ENCODE measurements at regions not wholly inside any gene's neighbourhood (a gene's known extent, or its start where the extent isn't known, plus 50 kb on each side); places are given as distances from the start of the nearest gene placed in this dataset.
"Not testable (repeated sequence)": the region's sequence is repeated elsewhere in the genome, so short reads cannot be mapped to it uniquely, and the experiment has no call there.

DNA sequence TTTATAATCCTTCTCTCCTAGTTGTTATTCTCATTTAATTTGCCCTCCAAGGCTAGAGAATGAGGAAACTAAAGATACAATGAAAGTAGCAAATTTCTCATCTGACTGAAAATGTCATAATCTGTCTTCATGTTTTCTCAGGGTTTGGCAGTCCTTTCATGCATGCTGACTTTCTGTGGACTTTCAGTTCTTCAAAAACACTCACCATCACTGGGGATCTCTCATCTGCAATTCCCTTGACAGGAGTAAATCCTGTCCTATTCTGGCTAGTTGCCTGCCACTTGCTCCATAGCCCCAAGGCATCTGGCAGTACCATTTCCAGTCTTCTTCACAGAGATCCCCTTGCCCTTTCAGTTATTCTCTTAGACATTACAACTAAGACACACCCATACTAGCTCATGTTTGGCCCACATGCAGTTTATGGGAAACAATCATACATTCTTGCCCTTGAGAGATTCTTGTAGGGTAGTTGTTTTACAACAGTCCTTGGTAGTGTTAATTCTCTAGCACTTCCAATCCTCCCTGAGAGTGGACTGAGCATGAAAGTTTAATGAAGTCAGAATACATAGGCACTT, 449.7 kb upstream of the KLHL4 start:
- no peak for DNase-seq (ENCODE audit: low spot score)
- in situ Hi-C loops (cut with HindIII; ENCODE audit: low sequenced_read_pairs), result no loop called here

DNA sequence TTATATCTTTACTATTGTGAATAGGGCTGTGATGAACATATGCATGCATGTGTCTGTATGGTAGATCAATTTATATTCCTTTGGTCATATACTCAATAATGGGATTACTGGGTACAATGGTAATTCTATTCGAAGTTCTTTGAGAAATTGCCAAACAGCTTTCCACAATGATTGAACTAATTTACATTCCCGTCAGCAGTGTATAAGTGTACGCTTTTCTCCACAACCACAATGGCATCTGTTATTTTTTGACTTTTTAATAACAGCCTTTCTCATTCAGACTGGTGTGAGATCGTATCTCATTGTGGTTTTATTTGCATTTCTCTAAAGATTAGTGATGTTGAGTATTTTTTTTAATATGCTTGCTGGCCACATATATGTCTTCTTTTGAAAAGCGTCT, 439.4 kb upstream of the KLHL4 start:
- in situ Hi-C loops (cut with HindIII; ENCODE audit: low sequenced_read_pairs), result no loop called here
- DNase-seq (ENCODE audit: low spot score), result no peak

DNA sequence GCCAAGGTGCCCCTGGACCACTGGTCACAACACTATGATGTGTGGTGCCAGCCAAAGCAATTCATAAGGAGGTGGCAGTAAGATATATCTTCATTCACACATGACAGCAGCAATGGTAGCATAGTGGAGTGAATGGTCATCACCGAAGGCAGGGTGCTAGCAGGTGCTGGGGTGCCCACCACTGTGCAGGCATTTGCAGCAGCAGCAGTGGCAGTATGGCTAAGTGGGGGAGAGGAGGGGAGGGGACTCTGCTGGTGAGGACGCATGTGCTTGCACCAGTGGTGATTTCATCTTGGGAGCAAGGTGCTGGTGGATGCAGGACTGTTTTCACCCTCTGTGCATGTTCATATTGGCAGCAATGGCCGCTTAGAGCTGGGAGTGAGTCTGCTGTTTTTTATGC, 419.1 kb upstream of the KLHL4 start:
- in situ Hi-C loops (cut with HindIII; ENCODE audit: low sequenced_read_pairs), result no loop called here

DNA sequence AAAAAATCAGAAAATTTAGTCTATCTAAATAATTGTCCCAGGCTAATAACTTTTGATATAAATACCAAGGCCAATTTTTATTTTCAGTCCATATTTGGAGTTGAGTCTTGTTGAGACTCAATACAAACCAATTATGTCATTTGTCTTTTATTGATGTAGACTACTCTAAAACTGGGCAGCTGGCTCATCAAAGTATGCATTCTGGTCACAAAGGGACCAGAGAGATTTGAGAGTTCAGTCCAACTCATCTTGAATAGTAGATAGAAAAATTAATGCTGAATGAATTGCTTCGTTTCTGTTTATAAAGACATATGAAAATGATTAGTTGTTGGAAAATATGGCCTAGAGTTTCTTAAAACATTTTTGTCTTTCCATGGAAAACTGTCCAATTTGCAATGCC, 412.5 kb upstream of the KLHL4 start:
- in situ Hi-C loops (cut with HindIII; ENCODE audit: low sequenced_read_pairs), result no loop called here
- DNase-seq (ENCODE audit: low spot score), result no peak

More for the DNA sequence above, 419.1 kb upstream of the KLHL4 start:
- DNase-seq (ENCODE audit: low spot score), result no peak

DNA sequence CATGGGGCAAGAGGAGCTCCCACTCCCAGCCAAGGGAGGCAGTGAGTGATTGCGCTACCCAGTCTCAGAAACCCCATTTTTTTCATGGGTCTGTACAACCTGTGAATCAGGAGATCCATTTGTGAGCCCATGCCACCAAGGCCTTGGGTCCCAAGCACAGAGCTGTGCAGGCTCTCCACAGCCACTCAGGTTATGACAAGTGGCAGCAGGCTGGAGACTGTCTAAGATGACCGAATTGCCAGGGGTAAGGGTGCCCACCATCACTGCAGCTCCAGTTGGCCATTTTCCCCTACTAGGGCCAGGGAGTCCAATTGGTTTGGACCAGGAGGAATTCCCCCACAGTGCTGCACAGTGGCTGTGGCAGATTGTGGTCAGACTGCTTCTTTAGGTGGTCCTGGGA, 407.5 kb upstream of the KLHL4 start:
- DNase-seq (ENCODE audit: low spot score), result no peak
- in situ Hi-C loops (cut with HindIII; ENCODE audit: low sequenced_read_pairs), result no loop called here

DNA sequence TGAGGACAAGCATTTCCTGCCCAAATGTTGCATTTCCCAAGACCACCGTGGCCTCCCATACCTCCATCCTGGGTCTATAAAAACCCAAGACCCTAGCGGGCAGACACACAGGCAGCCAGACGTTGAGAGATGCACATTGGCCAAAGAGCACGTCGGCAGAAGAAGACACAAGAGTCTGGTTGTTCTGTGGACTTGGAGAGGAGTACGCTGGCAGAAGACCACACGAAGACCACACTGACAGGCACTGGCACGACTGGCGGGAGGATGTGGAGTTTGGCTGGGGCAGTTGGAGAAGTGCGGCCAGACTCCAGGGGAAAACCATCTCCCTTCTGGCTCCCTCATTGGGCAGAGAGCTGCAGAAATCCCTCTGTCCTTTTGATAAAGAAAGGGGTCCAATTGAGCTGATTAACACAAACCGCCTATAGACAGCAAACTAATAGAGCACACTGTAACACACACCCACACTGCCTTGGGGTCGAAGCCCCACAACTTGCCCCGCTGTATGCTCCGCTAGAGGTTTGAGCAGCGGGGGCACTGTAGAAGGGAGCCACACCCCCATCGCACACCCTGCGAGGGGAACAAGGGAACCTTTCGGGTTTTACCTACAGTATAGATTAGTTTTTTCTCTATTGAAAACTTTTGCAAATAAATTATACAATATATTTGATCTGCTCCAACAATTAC, 376.7 kb upstream of the KLHL4 start:
- no peak for DNase-seq (ENCODE audit: low spot score)
- in situ Hi-C loops (cut with HindIII; ENCODE audit: low sequenced_read_pairs), result no loop called here

DNA sequence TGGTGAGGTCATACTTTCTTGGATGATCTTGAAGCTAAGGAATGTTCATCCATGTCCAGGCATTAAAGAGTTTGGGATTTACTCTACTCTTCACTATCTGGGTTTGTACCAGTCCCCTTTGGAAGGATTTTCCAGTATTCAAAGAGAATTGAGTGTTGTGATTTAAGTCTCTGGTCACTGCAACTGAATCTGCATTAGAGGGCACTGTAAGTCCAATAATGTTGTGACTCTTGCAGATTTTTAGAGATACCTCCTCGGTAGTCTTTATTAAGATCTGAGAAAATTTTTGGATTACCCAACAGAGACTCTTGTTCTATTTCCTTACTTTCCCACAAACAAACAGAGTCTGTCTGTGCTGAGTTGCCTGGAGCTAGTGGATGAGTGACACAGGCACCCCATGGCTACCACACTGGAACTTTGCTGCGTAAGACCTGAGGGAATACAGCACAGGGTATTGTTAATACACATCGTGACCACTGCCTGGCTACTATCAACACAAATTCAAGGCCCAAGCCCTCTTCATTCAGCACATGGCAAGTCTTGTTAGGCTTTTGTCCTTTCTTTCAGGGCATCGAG, 357.1 kb upstream of the KLHL4 start:
- in situ Hi-C loops (cut with HindIII; ENCODE audit: low sequenced_read_pairs), result no loop called here
- no peak for DNase-seq (ENCODE audit: low spot score)

DNA sequence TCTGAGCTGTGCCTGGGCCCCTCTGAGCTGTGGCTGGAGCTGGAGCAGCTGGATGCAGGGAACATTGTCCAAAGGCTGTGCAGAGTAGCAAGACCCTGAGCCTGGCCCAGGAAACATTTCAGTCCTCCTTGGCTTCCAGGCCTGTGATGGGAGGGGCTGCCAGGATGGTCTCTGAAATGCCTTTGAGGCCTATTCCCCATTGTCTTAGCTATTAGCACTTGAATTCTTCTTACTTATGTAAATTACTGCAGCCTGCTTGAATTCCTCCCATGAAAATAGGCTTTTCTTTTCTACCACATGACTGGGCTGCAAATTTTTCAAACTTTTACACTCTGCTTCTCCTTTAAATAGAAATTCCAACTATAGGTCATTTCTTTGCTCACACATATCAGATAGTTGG, 349.8 kb upstream of the KLHL4 start:
- in situ Hi-C loops (cut with HindIII; ENCODE audit: low sequenced_read_pairs), result no loop called here
- no peak for DNase-seq (ENCODE audit: low spot score)

DNA sequence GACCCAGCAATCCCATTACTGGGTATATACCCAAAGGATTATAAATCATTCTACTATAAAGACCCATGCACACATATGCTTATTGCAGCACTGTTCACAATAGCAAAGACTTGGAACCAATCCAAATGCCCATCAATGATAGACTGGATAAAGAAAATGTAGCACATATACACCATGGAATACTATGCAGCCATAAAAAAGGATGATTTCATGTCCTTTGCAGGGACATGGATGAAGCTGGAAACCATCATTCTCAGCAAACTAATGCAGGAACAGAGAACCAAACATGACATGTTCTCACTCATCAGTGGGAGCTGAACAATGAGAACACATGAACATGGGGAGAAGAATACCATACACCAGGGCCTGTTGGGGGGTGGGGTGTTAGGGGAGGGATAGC, 339.6 kb upstream of the KLHL4 start:
- in situ Hi-C loops (cut with HindIII; ENCODE audit: low sequenced_read_pairs); DNase-seq (ENCODE audit: low spot score): not testable (repeated sequence)
